Stimulated activated CD8-positive, alpha-beta memory T cell treated with anti-CD3 and anti-CD28 coated beads, Interleukin-4, amount 100 ng/mL, for 4 hours (primary cell): ENCODE measurements at regions not wholly inside any gene's neighbourhood (a gene's known extent, or its start where the extent isn't known, plus 50 kb on each side); places are given as distances from the start of the nearest gene placed in this dataset.
"Not testable (repeated sequence)": the region's sequence is repeated elsewhere in the genome, so short reads cannot be mapped to it uniquely, and the experiment has no call there.

Source experiments
- DNase-seq, 2 donors: peaks; one replicate each; pipeline ENCODE4 v3.0.0-alpha.2; 2020; ENCODE audit warnings: low read depth in 2 of 2, low spot score in 1 of 2

DNA sequence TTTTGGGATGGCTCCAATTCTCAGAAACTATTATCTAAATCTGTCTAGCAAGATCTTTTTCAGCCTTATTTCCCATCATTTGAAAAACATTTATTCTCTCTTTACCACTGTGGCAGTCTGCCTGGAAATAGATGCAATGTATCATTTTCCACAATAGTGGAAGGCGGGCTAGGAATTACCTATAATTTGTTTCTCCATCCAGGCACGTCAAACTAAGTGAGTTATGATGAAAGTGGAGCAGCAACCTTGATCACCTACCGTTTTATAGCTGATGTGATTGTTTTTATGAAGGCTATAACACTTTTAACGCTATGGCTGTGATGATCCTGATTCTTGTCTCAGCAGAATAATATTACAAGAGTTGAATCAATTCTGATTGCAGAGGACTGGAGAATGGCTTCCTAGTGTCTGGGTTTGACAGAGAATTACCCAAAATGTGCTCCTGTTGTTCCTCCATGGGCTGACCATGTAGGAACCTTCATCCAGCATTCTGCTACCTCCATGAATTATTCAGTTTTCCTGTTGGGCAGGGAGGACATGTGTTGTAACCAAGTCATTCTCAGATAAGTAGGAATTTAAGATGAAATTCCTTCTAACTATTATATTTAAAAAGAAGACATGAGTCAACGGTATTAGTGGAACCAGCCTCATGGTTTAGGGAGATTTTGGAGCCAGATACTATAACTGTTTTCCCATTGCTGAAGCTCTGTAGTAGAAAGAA, 231.5 kb upstream of the SGO1 start:
- no peak for DNase-seq

DNA sequence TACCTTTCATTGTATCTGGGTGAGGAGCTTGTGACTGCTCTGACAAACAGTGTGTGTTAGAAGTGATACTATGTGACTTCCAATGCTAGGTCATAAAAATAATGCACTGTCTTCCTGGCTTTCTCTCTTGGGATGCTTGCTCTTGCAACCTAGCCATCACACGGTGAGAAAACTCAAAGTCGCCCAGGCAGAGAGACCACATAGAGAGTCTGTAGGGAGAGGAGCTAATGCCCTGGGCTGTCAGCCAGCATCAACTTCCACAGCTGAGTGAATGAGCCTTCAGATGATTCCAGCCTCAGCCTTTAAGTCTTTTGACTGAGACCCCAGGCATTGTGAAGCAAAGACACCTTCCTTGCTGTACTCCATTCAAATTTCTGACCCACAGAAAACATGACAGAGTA, 220.6 kb upstream of the SGO1 start:
- no peak for DNase-seq

DNA sequence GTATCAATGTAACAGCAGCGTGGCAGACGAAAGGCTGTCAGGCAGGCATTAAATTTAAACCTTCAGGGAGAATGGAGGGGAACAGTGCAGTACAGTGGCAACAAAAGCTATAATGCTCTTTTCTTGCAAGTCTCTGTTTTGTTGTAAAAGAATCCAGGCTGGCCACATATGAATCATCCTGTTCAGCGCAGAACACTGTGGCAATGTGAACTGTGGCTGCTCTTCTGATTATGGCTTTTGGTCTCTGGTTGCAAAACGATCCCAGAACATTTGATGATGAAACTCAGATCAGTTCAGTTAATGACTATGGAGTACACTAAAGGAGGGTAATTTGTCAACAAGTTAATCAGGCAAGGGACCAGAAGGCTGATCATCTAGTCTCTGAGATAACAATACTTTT, 219.7 kb upstream of the SGO1 start:
- DNase-seq = no peak

DNA sequence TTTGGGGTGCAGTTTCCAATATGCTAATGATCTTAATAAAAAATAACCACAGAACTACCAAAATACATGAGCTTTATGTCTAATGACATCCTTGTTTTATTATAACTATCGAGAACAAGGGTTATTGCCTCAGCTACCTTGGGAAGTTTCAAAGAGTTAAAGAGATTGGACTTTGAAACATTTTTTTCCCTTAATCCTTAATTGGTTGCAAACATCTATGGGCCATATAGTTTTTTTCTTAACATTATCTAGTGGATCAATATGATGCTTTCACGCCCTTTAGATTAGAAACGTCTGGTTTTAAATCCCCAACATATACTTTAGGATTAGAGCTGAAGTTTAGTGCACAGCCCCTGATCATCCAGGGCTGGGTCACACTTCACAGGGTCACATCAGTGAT, 219.2 kb upstream of the SGO1 start:
- no peak for DNase-seq

DNA sequence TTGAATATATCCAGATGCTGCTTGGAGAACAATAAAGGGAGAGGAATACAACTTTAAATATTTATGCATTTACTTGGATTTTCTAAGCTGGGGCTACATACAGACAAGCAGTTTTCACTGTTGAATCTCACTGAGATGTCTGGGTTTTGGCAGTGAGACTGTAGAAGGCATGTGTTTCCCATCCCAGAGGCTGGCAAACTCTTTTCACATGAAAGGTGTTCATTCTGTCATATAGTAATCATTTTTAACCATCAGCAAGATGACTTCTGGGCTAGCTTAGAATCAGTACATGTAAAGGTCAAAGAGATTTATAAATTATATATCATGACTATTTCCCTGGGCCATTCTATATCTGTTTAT, 218.7 kb upstream of the SGO1 start:
- no peak for DNase-seq

DNA sequence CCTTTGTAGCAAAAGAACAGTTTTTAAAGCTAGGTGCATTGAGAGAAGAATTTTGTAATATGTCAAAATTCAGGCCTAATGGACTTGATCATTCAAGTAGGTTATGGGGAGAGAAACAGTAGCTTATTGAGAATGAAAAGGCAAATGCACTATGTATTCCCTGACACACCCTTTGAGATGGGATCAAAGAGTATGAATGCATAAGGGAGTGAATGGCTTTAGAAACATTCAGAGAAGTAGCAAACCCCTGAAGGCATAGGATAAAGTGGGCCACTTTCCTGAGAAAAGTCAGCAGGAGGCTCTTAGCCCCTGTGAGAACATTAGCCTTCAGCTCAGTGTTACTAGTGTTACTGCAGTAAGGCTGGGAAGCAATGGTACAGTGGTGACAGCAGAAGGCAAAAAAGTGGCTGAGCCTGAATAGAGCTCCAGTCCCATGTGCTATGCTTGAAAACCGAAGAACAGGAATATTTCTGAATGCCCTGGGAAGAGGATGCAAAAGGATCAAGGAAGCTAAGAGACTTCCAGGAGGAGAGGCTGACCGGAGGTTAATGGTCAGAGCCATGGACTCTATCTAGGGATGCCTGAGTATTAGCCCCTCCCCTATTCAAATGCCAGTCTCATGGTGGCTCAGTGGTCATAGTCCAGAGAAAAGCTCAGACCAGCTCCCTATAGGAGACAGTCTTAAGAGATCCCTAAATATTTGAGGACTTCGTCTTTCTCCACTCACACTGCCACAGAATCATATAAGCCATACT, 218.2 kb upstream of the SGO1 start:
- no peak for DNase-seq

DNA sequence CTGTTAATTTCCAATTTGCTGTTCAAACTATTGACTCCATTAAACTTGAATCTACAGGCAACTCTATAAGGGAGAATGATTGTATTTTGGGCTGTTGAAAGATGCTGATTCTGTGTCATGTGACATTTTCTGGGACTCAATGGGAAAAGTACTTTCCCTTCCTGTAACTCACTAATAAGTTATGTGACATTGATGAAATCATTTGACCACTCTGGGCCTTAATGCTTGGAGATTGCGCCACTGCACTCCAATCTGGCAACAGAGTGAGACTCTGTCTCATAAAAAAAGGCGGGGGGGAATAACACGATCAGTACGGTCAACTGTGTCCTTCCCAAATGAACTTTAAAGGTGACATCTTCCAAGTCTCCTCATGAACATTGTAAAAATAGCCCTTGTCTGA, 215.2 kb upstream of the SGO1 start:
- no peak for DNase-seq

DNA sequence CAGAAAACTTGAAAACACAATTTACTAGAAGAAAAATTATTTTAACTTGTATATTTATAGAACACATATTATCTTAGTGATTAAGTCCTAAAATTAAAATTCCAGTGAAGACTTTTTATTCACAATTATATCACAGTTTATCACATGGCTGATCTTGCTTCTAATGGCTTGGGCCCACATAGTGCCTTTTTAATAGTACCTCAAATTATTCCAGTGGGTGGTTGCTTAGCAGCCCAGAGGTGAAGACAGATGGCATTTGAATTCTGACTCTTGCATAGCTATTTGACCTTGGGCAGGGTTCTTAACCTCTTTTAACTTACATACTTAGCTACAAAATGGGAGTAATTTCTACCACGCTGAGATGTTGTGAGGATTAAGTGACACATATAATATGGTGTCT, 214.7 kb upstream of the SGO1 start:
- no peak for DNase-seq

DNA sequence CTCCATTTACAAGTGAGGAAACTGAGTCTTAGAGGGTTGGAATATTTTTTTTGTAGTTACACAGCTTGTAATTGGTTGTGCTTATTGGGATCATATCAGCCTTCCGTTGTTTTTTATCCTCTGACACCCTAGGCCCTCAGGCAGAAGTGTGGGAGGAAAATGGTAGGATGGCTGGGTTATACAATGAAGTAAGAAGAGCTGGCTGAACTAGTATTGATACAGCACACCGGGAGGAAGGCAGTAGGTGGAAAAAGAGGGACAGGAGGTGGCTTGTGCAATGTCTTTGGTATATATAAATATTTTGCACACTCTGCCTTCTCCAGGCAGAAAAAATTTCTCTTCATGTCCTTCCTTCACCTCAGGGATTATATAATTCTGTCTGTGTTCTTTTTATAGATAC, 214.3 kb upstream of the SGO1 start:
- DNase-seq = no peak

DNA sequence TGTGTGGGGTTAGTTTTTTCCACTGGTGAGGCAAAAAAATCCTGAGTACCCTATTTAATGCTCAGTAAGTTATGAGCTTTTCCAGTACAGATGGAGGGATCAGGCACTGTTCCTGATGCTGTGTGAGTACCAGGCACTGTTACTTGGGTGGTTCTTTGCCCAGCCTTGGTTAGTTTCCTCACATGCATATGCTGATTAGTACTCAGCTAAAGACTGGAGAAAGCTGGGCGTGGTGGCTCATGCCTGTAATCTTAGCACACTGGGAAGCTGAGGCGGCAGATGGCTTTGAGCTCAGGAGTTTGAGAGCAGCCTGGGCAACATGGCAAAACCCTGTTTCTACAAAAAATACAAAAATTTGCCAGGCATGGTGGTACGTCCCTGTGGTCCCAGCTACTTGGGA, 210.3 kb upstream of the SGO1 start:
- DNase-seq = no peak

DNA sequence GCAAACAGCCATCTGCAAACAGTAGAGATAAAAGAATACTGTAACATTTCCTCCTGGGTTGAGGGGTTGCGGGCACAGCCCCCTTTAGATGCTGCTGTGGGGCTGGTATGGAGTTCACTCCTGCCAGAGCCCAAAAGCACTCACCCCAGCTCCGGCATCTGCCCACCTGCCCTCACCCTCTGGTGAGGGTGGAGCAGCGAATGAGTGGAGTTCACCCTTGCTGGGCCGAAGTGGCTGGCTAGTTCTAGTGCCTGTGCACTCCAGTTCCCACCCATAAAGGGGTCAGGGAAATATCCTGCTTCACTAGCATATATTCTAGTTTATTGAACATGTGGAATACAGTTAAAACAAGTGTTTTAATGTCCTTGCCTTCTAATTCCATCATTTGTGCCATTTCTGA, 209.7 kb upstream of the SGO1 start:
- DNase-seq = no peak

DNA sequence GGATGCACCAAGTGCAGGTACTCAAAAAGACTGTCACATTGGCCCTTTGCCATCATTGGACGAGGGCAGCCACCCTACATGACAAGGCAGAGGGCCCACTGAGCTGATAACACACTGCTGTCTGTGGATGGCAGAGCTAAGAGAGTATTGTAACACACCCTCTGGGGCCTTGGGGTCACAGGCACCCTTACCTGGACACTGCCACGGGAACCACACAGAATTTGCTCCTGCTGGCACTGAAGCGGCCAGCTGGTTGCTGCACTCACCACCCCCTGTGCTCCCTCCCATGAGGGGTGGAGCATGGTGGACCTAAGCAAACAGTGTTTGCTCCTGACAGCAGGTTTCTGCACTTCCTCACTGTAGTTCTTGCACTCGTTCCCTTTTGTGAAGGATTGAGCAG, 208.2 kb upstream of the SGO1 start:
- DNase-seq = no peak

DNA sequence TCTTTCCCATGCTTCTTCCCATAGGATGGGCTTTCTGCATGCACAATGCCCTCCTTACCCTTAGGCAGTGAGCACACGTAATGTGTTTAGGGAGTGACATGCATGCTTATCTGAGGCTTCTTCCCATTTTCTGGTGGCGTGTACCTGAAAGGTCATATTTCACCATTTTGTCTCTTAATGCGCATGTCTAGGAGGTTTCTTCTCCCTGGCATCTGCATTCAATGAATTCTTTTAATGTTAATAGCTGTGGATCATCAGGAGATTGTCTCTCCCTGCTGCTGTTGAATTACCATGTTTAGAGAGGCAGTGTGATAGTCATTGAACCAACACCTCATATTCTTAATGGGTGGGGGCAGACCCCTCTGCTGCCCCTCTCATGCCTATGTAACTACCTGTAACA, 205.6 kb upstream of the SGO1 start:
- DNase-seq = no peak

DNA sequence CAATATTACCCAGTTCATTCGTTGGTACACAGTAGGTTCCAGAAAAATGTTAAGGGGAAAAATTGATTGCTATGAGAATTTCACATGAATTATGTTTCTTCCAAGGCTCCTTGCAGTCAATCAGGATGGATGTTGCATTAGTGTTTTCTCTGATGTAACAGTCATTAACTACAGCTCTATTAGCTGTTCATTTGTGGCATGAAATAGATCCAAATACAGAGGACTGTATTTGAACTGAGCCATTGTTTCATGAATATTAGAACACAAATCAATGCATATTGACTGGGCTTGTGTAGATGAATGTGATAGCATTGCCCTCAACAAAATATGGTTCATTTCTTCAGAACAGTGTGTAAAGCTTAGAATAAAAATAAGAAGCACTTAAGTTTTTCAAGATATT, 203.0 kb upstream of the SGO1 start:
- no peak for DNase-seq

DNA sequence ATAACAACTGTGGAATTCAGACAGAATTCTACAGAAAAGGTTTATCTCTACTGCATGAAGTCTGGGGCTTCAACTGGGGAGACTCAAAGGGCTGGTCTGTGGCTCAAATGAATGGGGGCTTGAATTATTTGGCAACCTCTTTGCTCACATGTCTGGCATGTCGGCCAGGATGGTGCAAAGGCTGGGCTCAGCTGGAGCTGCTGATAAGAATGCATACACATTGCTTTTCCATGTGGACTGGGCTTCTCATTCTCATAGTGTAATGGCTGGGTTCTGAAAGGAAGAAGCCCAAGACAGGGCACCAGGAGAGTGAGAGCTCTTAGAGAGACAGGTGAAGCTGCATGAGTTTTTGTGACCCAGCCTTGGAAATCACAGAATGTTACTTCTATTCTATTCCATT, 194.3 kb upstream of the SGO1 start:
- DNase-seq = no peak

DNA sequence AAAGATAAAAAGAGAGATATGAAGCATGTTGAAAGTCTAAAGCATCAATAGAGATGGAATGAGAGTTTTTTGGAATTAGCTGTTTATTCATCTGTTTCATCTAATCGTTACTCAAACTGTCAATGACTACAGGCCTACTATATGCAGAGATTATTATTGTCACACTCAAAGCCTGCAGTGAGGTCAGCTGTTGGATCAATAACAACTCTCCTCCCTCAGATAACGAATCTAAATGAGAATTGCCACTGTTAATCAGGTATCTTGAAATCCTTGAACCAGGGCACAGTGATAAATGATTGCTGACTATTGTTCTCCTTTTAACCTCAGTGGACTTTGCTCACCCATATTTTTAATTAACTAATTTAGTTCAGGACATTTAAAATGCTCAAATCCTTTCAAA, 192.3 kb upstream of the SGO1 start:
- DNase-seq = no peak

DNA sequence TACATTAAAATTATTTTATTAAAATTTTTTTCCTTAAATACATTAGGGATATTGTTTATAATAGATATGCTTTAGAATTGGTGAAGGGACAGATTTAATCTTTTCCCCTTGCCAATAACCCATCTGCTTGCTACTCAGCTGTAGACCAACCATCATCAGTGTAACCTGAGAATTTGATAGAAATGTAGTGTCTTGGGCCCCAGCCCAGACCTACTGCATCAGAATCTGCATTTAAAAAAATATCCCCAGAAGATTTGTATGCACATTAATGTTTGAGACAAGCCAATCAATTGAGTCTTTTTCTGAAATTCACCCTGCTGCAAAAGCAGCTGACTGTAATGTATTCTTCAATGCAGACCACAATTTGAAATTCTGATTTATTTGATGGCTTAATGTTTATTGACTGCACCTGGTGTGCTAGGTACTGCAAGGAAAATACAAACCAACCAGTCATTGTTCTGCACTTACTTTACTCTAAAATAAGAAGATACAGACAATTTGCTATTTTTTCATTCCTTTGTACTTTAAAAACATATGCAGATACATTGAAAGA, 190.7 kb upstream of the SGO1 start:
- no peak for DNase-seq

DNA sequence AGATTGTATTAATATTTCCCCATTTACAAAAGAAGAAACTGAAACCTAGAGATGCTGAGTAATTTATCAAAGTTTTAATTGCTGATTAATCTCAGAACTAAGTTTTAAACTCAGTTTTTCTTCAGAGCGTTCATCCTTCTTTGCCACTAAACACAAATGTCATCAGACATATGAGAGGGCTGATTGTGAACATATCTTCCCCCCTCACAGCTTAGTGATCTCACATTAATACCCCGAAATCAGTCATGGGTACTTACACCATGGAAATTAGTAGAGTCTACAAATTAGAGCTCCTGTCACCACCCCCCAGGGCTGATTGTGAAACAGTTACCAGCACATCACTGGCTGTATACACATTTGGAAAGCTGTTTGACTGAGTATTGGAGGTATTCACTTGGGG, 189.3 kb upstream of the SGO1 start:
- no peak for DNase-seq

DNA sequence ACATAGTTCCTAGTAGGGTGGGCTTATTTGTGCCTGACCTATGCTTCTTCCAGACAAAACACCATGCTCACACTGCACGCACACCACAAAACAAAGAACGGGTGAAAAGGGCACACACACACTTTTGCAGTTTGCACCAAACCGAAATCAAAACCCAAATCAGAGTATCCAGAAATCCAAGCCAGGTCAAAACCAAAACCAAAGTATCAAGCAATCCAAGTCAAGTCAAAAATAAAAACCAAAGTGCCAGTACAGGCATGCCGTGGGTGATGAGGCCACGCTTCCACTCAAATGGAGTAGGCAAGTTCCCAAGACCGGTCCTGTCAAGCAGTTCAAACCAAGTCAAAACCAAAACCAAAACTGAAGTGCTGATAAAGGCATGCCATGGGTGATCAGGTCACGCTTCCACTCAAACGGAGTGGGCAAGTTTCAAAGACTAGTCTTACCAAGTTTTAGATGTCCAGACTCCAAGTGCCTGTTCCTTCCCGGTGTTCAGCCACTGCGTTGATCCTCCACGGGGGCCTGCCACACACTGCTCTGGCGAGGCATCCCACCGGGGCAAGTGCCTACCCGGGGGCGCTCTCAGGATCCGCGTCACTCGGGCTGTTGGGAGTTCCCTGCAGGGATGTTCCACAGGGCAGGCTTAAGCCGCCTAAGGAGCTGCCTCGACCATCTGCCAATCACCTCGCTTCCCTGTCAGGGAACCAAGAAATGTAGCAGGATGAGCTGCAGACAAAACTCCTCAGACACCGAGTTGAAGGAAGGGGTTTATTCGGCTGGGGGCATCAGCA, 184.5 kb upstream of the SGO1 start:
- DNase-seq = not testable (repeated sequence)

DNA sequence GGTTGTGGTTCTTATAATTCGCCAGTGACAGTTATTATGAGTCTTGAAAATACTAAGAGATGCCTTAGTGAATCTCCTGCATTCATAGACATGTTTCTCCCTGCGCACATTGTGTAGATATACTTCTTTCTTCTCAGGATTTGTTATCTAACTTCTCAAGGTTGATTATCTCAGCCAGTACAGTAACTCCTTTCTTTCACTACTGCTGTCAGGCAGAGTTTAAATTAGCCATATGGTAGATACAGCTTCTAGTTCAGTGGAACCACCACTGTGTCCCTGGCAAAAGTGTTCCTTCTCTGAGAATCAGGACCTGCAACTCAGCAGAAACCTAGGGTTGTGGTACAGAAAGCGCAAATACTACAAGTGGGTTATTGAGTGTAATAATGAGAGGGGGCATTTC, 175.0 kb upstream of the SGO1 start:
- no peak for DNase-seq

DNA sequence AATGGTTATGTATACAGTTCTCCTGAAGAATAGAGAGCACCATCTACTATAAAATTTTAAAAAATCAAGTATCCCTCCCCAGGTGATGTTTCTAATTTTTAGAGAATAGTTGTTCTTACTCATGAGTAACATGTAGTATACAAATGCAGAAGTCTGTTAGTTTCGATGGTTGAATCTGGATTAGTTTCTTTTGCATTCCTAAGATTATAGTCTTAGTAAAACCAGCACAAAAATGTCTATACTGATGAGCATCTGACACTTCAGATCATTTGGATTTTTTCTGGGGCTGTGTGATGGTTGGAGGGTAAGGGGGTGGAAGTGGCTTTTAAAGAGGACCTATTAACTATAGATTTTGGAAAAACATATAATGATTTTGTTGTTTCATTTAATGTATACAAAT, 167.3 kb upstream of the SGO1 start:
- no peak for DNase-seq

DNA sequence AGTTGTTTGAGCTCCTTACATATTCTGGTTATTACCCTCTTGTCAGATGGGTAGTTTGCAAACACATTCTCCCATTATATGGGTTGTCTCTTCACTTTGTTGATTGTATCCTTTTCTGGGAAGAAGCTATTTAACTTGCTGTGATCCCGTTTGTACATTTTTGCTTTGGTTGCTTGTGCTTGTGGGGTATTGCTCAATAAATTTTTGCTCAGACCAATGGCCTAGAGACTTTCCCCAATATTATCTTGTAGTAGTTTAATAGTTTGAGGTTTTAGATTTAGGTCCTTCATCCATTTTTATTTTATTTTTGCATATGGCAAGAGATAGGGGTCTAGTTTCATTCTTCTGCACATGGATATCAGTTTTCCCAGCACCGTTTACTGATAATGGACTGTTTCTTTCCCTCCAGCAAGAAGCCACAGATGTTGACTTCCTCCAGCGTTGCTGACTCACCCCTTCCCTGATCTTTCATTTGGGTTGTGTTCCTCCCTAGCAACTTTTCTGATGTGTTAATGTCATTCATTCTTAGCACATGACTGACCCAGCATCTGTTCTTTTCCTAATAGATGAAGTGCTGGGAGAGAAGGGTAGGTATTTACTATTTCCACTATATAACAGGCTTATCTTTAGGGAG, 166.7 kb upstream of the SGO1 start:
- DNase-seq = no peak
